HCT116 (cell line): ENCODE measurements at regions not wholly inside any gene's neighbourhood (a gene's known extent, or its start where the extent isn't known, plus 50 kb on each side); places are given as distances from the start of the nearest gene placed in this dataset.

Experiments
- ATAC-seq: fragments of 200-7000 bp; cut with Tn5 transposase; 2 replicates; pipeline ENCODE4 v1.9.1; 2020; ENCODE audit warnings: mild to moderate bottlenecking, moderate library complexity
- BruUV-seq: library from RNA; stranded (reverse); fragments of 400-500 nt; replicated peaks from 2 replicates; lab custom pipeline; 2021; lab: Mats Ljungman, UMichigan
- CTCF ChIA-PET: fragments of 300-600 bp; sonication (Branson Sonifier 250); formaldehyde crosslinking; loops from one replicate; lab custom pipeline; 2021; ENCODE audit warnings: antibody characterized with exemption; lab: Charles Lee
- POLR2A ChIA-PET: fragments of 300-600, 350-600 bp; sonication (Branson Sonifier 250); formaldehyde crosslinking; loops from one replicate; lab custom pipeline; 2021; ENCODE audit warnings: antibody characterized with exemption; lab: Charles Lee
- RAD21 ChIA-PET, 2 experiments: fragments of 300-600 bp; sonication (Branson Sonifier 250); formaldehyde crosslinking; loops; one replicate each; lab custom pipeline; 2023; ENCODE audit warnings: low total read pairs in 2 of 2; ENCODE audit not compliant: uncharacterized antibody in 2 of 2, unreplicated experiment in 2 of 2, low non-redundant PET in 1 of 2; lab: Charles Lee
- DNase-seq: peaks from one replicate; pipeline ENCODE4 v3.0.0-alpha.2; 2010; ENCODE audit warnings: low read depth, low spot score
- H2AFZ ChIP-seq: fragments of 200-600 bp; shearing (Covaris generic), sonication (generic); 2 replicates; pipeline ENCODE4 v1.6.1; 2017; ENCODE audit warnings: low read depth, mixed run types, mixed read lengths, antibody characterized with exemption, low read length; ENCODE audit not compliant: poor library complexity, severe bottlenecking
- H3K27ac ChIP-seq: 2 replicates; pipeline ENCODE4 v1.5.1; 2012; ENCODE audit warnings: low read depth, low read length
- H3K27me3 ChIP-seq: fragments of 200-600 bp; sonication (generic); 2 replicates; pipeline ENCODE4 v1.6.1; 2016; ENCODE audit warnings: mixed run types, low read length, mixed read lengths; ENCODE audit not compliant: insufficient read depth
- H3K36me3 ChIP-seq, 2 experiments: fragments of 200-500 bp in 1 of 2; fragments of 200-600 bp in 1 of 2; sonication (Bioruptor generic) in 1 of 2; sonication (generic) in 1 of 2; 2 replicates each; pipeline versions ENCODE4 v1.5.1 to v1.6.1; 2014 to 2016; ENCODE audit warnings: low read length in 2 of 2, inconsistent platforms in 1 of 2, mixed read lengths in 1 of 2, mixed run types in 1 of 2; ENCODE audit not compliant: insufficient read depth in 2 of 2, control insufficient read depth in 1 of 2
- H3K4me1 ChIP-seq, 2 experiments: fragments of 200-600 bp in 1 of 2; sonication (generic) in 1 of 2; 2 replicates each; pipeline versions ENCODE4 v1.5.1 to v1.6.1; 2012 to 2017; ENCODE audit warnings: low read length in 2 of 2, inconsistent platforms in 1 of 2, mild to moderate bottlenecking in 1 of 2, mixed read lengths in 1 of 2, mixed run types in 1 of 2, moderate library complexity in 1 of 2; ENCODE audit not compliant: insufficient read depth in 2 of 2, control insufficient read depth in 1 of 2
- H3K4me2 ChIP-seq: fragments of 200-600 bp; sonication (generic); 2 replicates; pipeline ENCODE4 v1.6.1; 2017; ENCODE audit warnings: mixed run types, low read length, mixed read lengths
- H3K4me3 ChIP-seq, 2 experiments: fragments of 200-600 bp in 1 of 2; sonication (generic) in 1 of 2; replicated peaks in 1 of 2; 2 replicates each; pipeline ENCODE4 v1.5.1; 2011 to 2016; ENCODE audit warnings: low read length in 2 of 2, control low read depth in 1 of 2, low read depth in 1 of 2, mild to moderate bottlenecking in 1 of 2, mixed read lengths in 1 of 2, mixed run types in 1 of 2
- H3K79me2 ChIP-seq: fragments of 200-600 bp; sonication (generic); 2 replicates; pipeline ENCODE4 v1.6.1; 2017; ENCODE audit warnings: mild to moderate bottlenecking, mixed run types, low read length, moderate library complexity, mixed read lengths; ENCODE audit not compliant: insufficient read depth
- H3K9ac ChIP-seq: fragments of 200-600 bp; sonication (generic); 2 replicates; pipeline ENCODE4 v1.6.1; 2016; ENCODE audit warnings: low read length, mixed read lengths
- H3K9me2 ChIP-seq: fragments of 200-600 bp; sonication (generic), shearing (Covaris generic); 2 replicates; pipeline ENCODE4 v1.6.1; 2017; ENCODE audit warnings: mixed run types, mild to moderate bottlenecking, moderate library complexity; ENCODE audit not compliant: insufficient read depth
- H3K9me3 ChIP-seq, 2 experiments: fragments of 200-500 bp in 1 of 2; fragments of 200-600 bp in 1 of 2; sonication (Bioruptor generic) in 1 of 2; sonication (generic) in 1 of 2; 2 replicates each; pipeline ENCODE4 v1.6.1; 2014 to 2017; ENCODE audit warnings: low read length in 2 of 2, mixed read lengths in 2 of 2, inconsistent platforms in 1 of 2, low read depth in 1 of 2, mild to moderate bottlenecking in 1 of 2, mixed run types in 1 of 2, moderate library complexity in 1 of 2; ENCODE audit not compliant: control insufficient read depth in 1 of 2, insufficient read depth in 1 of 2
- H4K20me1 ChIP-seq: fragments of 200-600 bp; sonication (generic), shearing (Covaris generic); 2 replicates; pipeline ENCODE4 v1.6.1; 2017; ENCODE audit warnings: mixed run types, mild to moderate bottlenecking, moderate library complexity; ENCODE audit not compliant: insufficient read depth
- ATF3 ChIP-seq: IDR thresholded peaks from 2 replicates; pipeline ENCODE4 v1.6.1; 2012
- CBX3 ChIP-seq: IDR thresholded peaks from 2 replicates; pipeline ENCODE4 v1.6.1; 2012; ENCODE audit warnings: low read depth
- CEBPB ChIP-seq: IDR thresholded peaks from 2 replicates; pipeline ENCODE4 v1.6.1; 2012; ENCODE audit warnings: low read depth
- EGR1 ChIP-seq: IDR thresholded peaks from 2 replicates; pipeline ENCODE4 v1.6.1; 2012; ENCODE audit warnings: low read depth
- ELF1 ChIP-seq: IDR thresholded peaks from 2 replicates; pipeline ENCODE4 v1.6.1; 2012; ENCODE audit warnings: low read depth, borderline replicate concordance
- EZH2 ChIP-seq: fragments of 200-600 bp; sonication (generic); IDR thresholded peaks from 2 replicates; pipeline ENCODE4 v1.6.1; 2017; ENCODE audit warnings: antibody characterized with exemption, mixed run types
- EZH2phosphoT487 ChIP-seq: fragments of 200-600 bp; IDR thresholded peaks from 2 replicates; pipeline ENCODE4 v1.6.1; 2018; ENCODE audit warnings: antibody characterized with exemption, borderline replicate concordance
- JUND ChIP-seq: IDR thresholded peaks from 2 replicates; pipeline ENCODE4 v1.6.1; 2012
- MAX ChIP-seq: IDR thresholded peaks from 2 replicates; pipeline ENCODE4 v1.6.1; 2012
- POLR2A ChIP-seq: IDR thresholded peaks from 2 replicates; pipeline ENCODE4 v1.7.0; 2011; ENCODE audit warnings: borderline replicate concordance; ENCODE audit not compliant: insufficient read depth, insufficient read length; ENCODE audit errors: extremely low read depth
- POLR2AphosphoS5 ChIP-seq: IDR thresholded peaks from 2 replicates; pipeline ENCODE4 v1.6.1; 2011; ENCODE audit warnings: mild to moderate bottlenecking, low read depth, low read length, moderate library complexity
- RAD21 ChIP-seq: IDR thresholded peaks from 2 replicates; pipeline ENCODE4 v1.6.1; 2012; ENCODE audit warnings: low read depth, mild to moderate bottlenecking
- SIN3A ChIP-seq: IDR thresholded peaks from 2 replicates; pipeline ENCODE4 v1.6.1; 2012; ENCODE audit warnings: low read depth
- SRF ChIP-seq: IDR thresholded peaks from 2 replicates; pipeline ENCODE4 v1.6.1; 2012; ENCODE audit warnings: low read depth
- TCF7L2 ChIP-seq: IDR thresholded peaks from 2 replicates; pipeline ENCODE4 v1.7.0; 2011; ENCODE audit warnings: borderline replicate concordance, inconsistent platforms; ENCODE audit not compliant: insufficient read depth, insufficient read length; ENCODE audit errors: extremely low read depth
- YY1 ChIP-seq: IDR thresholded peaks from 2 replicates; pipeline ENCODE4 v1.6.1; 2011; ENCODE audit warnings: low read length, low read depth, moderate library complexity, mild to moderate bottlenecking; ENCODE audit not compliant: insufficient replicate concordance; ENCODE audit errors: extremely low read depth
- ZFX ChIP-seq: fragments of 450-650 bp; IDR thresholded peaks from 2 replicates; pipeline ENCODE4 v1.6.1; 2017
- intact Hi-C: fragments of 100-400 bp; cut with micrococcal nuclease; formaldehyde crosslinking; loops from 2 replicates; pipeline ENCODE4 v1.10.0; 2022
- TF ChIP-seq, protein P1 (sequence below): IDR thresholded peaks from 2 replicates; pipeline ENCODE4 v1.6.1; 2011; ENCODE audit warnings: mild to moderate bottlenecking, low read length, moderate library complexity; ENCODE audit not compliant: insufficient replicate concordance; ENCODE audit errors: extremely low read depth
- TF ChIP-seq, protein P2 (sequence below), 3 experiments: fragments of 200-600 bp in 1 of 3; sonication (generic) in 1 of 3; IDR thresholded peaks in 2 of 3; conservative IDR thresholded peaks in 1 of 3; 2 replicates each; pipeline ENCODE4 v1.5.1; 2012 to 2017; ENCODE audit warnings: low read depth in 2 of 3, low read length in 2 of 3, antibody characterized with exemption in 1 of 3, borderline replicate concordance in 1 of 3, control low read depth in 1 of 3, mild to moderate bottlenecking in 1 of 3, mixed read lengths in 1 of 3, mixed run types in 1 of 3, moderate library complexity in 1 of 3; ENCODE audit not compliant: insufficient read depth in 1 of 3
- TF ChIP-seq, protein P3 (sequence below): IDR thresholded peaks from 2 replicates; pipeline ENCODE4 v1.6.1; 2012; ENCODE audit warnings: low read depth

DNA sequence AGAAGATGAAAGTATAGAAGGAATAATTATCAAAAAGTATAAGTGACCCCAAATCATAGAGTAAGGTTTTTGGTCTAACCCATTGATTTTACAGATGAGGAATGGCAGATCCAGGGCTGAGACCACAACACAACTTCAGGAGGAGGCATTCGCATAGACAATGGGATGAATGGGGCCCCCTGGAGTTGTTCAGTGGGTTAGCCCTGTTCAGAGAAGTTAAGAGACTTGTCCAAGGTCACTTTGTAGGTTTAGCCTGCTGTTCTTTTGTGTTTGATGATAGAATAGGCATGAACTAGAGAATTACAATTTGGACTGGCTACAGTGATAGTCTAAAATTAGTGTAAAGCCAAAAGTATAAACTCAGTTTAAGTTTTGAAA is 233.9 kb downstream of the KCNRG start:
- Histone ChIP-seq H3K9ac (no peak overlapping the region), H3K9me3 (no peaks in the 10 kb centered on the region), H3K9me2 (no peaks in the 10 kb centered on the region), H3K27me3 (0 out of 2 replicates have a peak, but pooled peaks cover 3% of the 10 kb centered on the region), H4K20me1 (peaks cover 5% of the 10 kb centered on the region; the same call in 1 of the 2 replicates), H3K4me1 (peaks cover 15 to 17% of the 10 kb centered on the region in 2 experiments), H2AFZ (no peak overlapping the region), H3K4me2 (no peak overlapping the region), H3K27ac (no peak overlapping the region), H3K4me3 (no peak overlapping the region), H3K79me2 (no peaks in the 10 kb centered on the region), H3K36me3 (no peaks in the 10 kb centered on the region)
- intact Hi-C loops = loop anchor here (5.0 kb wide), 1 partner anchor 167 kb away; no protein-coding TSS in a partner anchor
- TF ChIP-seq ATF3 (no peak), ZFX (no peak), CEBPB (no peak), EZH2phosphoT487 (no peak), POLR2A (no peak), CBX3 (no peak), EGR1 (no peak), EZH2 (no peak), RAD21 (no peak), ELF1 (no peak), YY1 (no peak), SIN3A (no peak), SRF (no peak), POLR2AphosphoS5 (no peak), MAX (no peak), TCF7L2 (no peak), JUND (no peak)
- TF ChIP-seq, protein P1, sequence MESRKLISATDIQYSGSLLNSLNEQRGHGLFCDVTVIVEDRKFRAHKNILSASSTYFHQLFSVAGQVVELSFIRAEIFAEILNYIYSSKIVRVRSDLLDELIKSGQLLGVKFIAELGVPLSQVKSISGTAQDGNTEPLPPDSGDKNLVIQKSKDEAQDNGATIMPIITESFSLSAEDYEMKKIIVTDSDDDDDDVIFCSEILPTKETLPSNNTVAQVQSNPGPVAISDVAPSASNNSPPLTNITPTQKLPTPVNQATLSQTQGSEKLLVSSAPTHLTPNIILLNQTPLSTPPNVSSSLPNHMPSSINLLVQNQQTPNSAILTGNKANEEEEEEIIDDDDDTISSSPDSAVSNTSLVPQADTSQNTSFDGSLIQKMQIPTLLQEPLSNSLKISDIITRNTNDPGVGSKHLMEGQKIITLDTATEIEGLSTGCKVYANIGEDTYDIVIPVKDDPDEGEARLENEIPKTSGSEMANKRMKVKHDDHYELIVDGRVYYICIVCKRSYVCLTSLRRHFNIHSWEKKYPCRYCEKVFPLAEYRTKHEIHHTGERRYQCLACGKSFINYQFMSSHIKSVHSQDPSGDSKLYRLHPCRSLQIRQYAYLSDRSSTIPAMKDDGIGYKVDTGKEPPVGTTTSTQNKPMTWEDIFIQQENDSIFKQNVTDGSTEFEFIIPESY = no peak
- TF ChIP-seq, protein P2, sequence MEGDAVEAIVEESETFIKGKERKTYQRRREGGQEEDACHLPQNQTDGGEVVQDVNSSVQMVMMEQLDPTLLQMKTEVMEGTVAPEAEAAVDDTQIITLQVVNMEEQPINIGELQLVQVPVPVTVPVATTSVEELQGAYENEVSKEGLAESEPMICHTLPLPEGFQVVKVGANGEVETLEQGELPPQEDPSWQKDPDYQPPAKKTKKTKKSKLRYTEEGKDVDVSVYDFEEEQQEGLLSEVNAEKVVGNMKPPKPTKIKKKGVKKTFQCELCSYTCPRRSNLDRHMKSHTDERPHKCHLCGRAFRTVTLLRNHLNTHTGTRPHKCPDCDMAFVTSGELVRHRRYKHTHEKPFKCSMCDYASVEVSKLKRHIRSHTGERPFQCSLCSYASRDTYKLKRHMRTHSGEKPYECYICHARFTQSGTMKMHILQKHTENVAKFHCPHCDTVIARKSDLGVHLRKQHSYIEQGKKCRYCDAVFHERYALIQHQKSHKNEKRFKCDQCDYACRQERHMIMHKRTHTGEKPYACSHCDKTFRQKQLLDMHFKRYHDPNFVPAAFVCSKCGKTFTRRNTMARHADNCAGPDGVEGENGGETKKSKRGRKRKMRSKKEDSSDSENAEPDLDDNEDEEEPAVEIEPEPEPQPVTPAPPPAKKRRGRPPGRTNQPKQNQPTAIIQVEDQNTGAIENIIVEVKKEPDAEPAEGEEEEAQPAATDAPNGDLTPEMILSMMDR (IDR thresholded peaks at IDR 0.05 in 2 of 3, conservative IDR thresholded peaks at IDR 0.05 in 1 of 3; ENCODE audit: borderline replicate concordance in 1 of 3, insufficient read depth in 1 of 3, low read depth in 2 of 3, low read length in 2 of 3) = no peak
- TF ChIP-seq, protein P3, sequence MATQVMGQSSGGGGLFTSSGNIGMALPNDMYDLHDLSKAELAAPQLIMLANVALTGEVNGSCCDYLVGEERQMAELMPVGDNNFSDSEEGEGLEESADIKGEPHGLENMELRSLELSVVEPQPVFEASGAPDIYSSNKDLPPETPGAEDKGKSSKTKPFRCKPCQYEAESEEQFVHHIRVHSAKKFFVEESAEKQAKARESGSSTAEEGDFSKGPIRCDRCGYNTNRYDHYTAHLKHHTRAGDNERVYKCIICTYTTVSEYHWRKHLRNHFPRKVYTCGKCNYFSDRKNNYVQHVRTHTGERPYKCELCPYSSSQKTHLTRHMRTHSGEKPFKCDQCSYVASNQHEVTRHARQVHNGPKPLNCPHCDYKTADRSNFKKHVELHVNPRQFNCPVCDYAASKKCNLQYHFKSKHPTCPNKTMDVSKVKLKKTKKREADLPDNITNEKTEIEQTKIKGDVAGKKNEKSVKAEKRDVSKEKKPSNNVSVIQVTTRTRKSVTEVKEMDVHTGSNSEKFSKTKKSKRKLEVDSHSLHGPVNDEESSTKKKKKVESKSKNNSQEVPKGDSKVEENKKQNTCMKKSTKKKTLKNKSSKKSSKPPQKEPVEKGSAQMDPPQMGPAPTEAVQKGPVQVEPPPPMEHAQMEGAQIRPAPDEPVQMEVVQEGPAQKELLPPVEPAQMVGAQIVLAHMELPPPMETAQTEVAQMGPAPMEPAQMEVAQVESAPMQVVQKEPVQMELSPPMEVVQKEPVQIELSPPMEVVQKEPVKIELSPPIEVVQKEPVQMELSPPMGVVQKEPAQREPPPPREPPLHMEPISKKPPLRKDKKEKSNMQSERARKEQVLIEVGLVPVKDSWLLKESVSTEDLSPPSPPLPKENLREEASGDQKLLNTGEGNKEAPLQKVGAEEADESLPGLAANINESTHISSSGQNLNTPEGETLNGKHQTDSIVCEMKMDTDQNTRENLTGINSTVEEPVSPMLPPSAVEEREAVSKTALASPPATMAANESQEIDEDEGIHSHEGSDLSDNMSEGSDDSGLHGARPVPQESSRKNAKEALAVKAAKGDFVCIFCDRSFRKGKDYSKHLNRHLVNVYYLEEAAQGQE = no peak
- no TSS peak for BruUV-seq
- RAD21 ChIA-PET = no interaction called here
- ATAC-seq = no peak
- CTCF ChIA-PET = no interaction called here
- POLR2A ChIA-PET = no interaction called here
- no peak for DNase-seq
